Activated T-helper 1 cell treated with anti-CD3 and anti-CD28 coated beads, Interleukin-12 subunit alpha, Interleukin-12 subunit beta, Interleukin-2, Interleukin-4 antibody, amounts not matched to agents 30 ng/mL and 10 ng/mL and 1 ng/mL, durations not matched to agents 14 hours and 24 hours and 36 hours (primary cell): ENCODE measurements at regions not wholly inside any gene's neighbourhood (a gene's known extent, or its start where the extent isn't known, plus 50 kb on each side); places are given as distances from the start of the nearest gene placed in this dataset.
"Not testable (repeated sequence)": the region's sequence is repeated elsewhere in the genome, so short reads cannot be mapped to it uniquely, and the experiment has no call there.

Experiments used
- DNase-seq: peaks from one replicate; pipeline ENCODE4 v3.0.0; 2021; ENCODE audit warnings: low spot score
- H3K27ac Mint-ChIP-seq: one replicate; pipeline ENCODE4 v1.8.0; 2021; ENCODE audit warnings: mild to moderate bottlenecking, mixed read lengths
- H3K27me3 Mint-ChIP-seq: one replicate; pipeline ENCODE4 v1.8.0; 2022; ENCODE audit warnings: mild to moderate bottlenecking, moderate library complexity, mixed read lengths; ENCODE audit not compliant: insufficient read depth
- H3K36me3 Mint-ChIP-seq: one replicate; pipeline ENCODE4 v1.8.0; 2021; ENCODE audit warnings: low read depth, mixed read lengths
- H3K4me1 Mint-ChIP-seq: one replicate; pipeline ENCODE4 v1.8.0; 2021; ENCODE audit warnings: low read depth, mixed read lengths
- H3K4me3 Mint-ChIP-seq: one replicate; pipeline ENCODE4 v1.8.0; 2021; ENCODE audit warnings: mild to moderate bottlenecking, moderate library complexity, mixed read lengths
- H3K9me3 Mint-ChIP-seq: one replicate; pipeline ENCODE4 v1.8.0; 2021; ENCODE audit warnings: mixed read lengths
- intact Hi-C: fragments of 100-400 bp; cut with micrococcal nuclease; formaldehyde crosslinking; loops from one replicate; pipeline ENCODE4 v1.15.1; 2024

- no peaks in the 10 kb centered on the region for H3K9me3 Mint-ChIP-seq
- no peaks in the 10 kb centered on the region for H3K4me1 Mint-ChIP-seq
- H3K27ac Mint-ChIP-seq, result no peak overlapping the region
- no peak overlapping the region for H3K4me3 Mint-ChIP-seq
- intact Hi-C loops, result no loop called here
- no peak for DNase-seq
- no peaks in the 10 kb centered on the region for H3K36me3 Mint-ChIP-seq
- H3K27me3 Mint-ChIP-seq, result no peaks in the 10 kb centered on the region
Measured at GRCh38 chrX:40912166-40912565, 173.1 kb upstream of the USP9X start.

GRCh38 chrX:40912576-40912975 is 172.7 kb upstream of the USP9X start:
- no peaks in the 10 kb centered on the region for H3K27me3 Mint-ChIP-seq
- no peak overlapping the region for H3K27ac Mint-ChIP-seq
- H3K4me1 Mint-ChIP-seq, result no peaks in the 10 kb centered on the region
- H3K36me3 Mint-ChIP-seq, result no peaks in the 10 kb centered on the region
- intact Hi-C loops, result no loop called here
- no peaks in the 10 kb centered on the region for H3K9me3 Mint-ChIP-seq
- H3K4me3 Mint-ChIP-seq, result no peak overlapping the region
- DNase-seq, result no peak

GRCh38 chrX:40920351-40920750 is 164.9 kb upstream of the USP9X start:
- no peaks in the 10 kb centered on the region for H3K4me1 Mint-ChIP-seq
- intact Hi-C loops, result no loop called here
- no peak overlapping the region for H3K27ac Mint-ChIP-seq
- no peak for DNase-seq
- peaks cover 9% of the 10 kb centered on the region for H3K9me3 Mint-ChIP-seq
- H3K4me3 Mint-ChIP-seq, result no peak overlapping the region
- H3K36me3 Mint-ChIP-seq, result no peaks in the 10 kb centered on the region
- H3K27me3 Mint-ChIP-seq, result peaks cover 1% of the 10 kb centered on the region

- Mint-ChIP-seq H3K27me3 (peaks cover 1% of the 10 kb centered on the region), H3K9me3 (peaks cover 10% of the 10 kb centered on the region), H3K36me3 (no peaks in the 10 kb centered on the region), H3K27ac (no peak overlapping the region), H3K4me1 (no peaks in the 10 kb centered on the region), H3K4me3 (no peak overlapping the region)
- intact Hi-C loops, result no loop called here
- no peak for DNase-seq
Measured at GRCh38 chrX:40922307-40922706, 162.9 kb upstream of the USP9X start.

GRCh38 chrX:40926739-40927427 is 158.4 kb upstream of the USP9X start:
- DNase-seq, H3K27ac Mint-ChIP-seq, H3K27me3 Mint-ChIP-seq, intact Hi-C loops, H3K36me3 Mint-ChIP-seq, H3K4me1 Mint-ChIP-seq, H3K4me3 Mint-ChIP-seq: not testable (repeated sequence)
- peaks cover 22% of the 10 kb centered on the region for H3K9me3 Mint-ChIP-seq

- peaks cover 4% of the 10 kb centered on the region for H3K4me1 Mint-ChIP-seq
- intact Hi-C loops, result no loop called here
- no peaks in the 10 kb centered on the region for H3K36me3 Mint-ChIP-seq
- H3K9me3 Mint-ChIP-seq, result peaks cover 20% of the 10 kb centered on the region
- H3K27me3 Mint-ChIP-seq, result peaks cover 1% of the 10 kb centered on the region
- no peak overlapping the region for H3K27ac Mint-ChIP-seq
- DNase-seq, result no peak
- H3K4me3 Mint-ChIP-seq, result no peak overlapping the region
Measured at GRCh38 chrX:40928076-40928475, 157.2 kb upstream of the USP9X start.

GRCh38 chrX:40931921-40932320 is 153.3 kb upstream of the USP9X start:
- H3K27ac Mint-ChIP-seq, result peak overlapping the region; percentile 71
- intact Hi-C loops, result loop anchor here (5.0 kb wide), 1 partner anchor 80 kb away; no protein-coding TSS in a partner anchor
- no peak for DNase-seq
- H3K4me3 Mint-ChIP-seq, result no peak overlapping the region
- no peaks in the 10 kb centered on the region for H3K36me3 Mint-ChIP-seq
- H3K27me3 Mint-ChIP-seq, result peaks cover 1% of the 10 kb centered on the region
- H3K9me3 Mint-ChIP-seq, result peaks cover 20% of the 10 kb centered on the region
- H3K4me1 Mint-ChIP-seq, result peaks cover 15% of the 10 kb centered on the region

- H3K4me3 Mint-ChIP-seq, result peak overlapping the region; percentile 67
- peaks cover 15% of the 10 kb centered on the region for H3K4me1 Mint-ChIP-seq
- H3K27me3 Mint-ChIP-seq, result peaks cover 1% of the 10 kb centered on the region
- intact Hi-C loops, result loop anchor here (1.0 to 5.0 kb wide), 5 partner anchors 20 to 198 kb away; partner anchors contain the start of gene MED14
- H3K36me3 Mint-ChIP-seq, result no peaks in the 10 kb centered on the region
- peak overlapping the region; percentile 95 for H3K27ac Mint-ChIP-seq
- peaks cover 10% of the 10 kb centered on the region for H3K9me3 Mint-ChIP-seq
- peak; percentile 2 for DNase-seq
Measured at GRCh38 chrX:40933132-40933705, 152.0 kb upstream of the USP9X start.

GRCh38 chrX:40933706-40934425 is 151.4 kb upstream of the USP9X start:
- Mint-ChIP-seq H3K4me3 (peak overlapping the region; percentile 67), H3K27me3 (peaks cover 1% of the 10 kb centered on the region), H3K4me1 (peaks cover 15% of the 10 kb centered on the region), H3K9me3 (peaks cover 3% of the 10 kb centered on the region), H3K27ac (peak overlapping the region; percentile 95), H3K36me3 (no peaks in the 10 kb centered on the region)
- intact Hi-C loops, result loop anchor here (1.0 to 5.0 kb wide), 5 partner anchors 19 to 199 kb away; partner anchors contain the start of gene MED14
- no peak for DNase-seq

GRCh38 chrX:40936827-40937226 is 148.4 kb upstream of the USP9X start:
- H3K27me3 Mint-ChIP-seq, result no peaks in the 10 kb centered on the region
- H3K36me3 Mint-ChIP-seq, result no peaks in the 10 kb centered on the region
- peaks cover 15% of the 10 kb centered on the region for H3K4me1 Mint-ChIP-seq
- DNase-seq, result no peak
- no peak overlapping the region for H3K4me3 Mint-ChIP-seq
- intact Hi-C loops, result no loop called here
- H3K9me3 Mint-ChIP-seq, result no peaks in the 10 kb centered on the region
- no peak overlapping the region for H3K27ac Mint-ChIP-seq

GRCh38 chrX:40938423-40938822 is 146.8 kb upstream of the USP9X start:
- H3K27me3 Mint-ChIP-seq, result no peaks in the 10 kb centered on the region
- H3K4me3 Mint-ChIP-seq, result no peak overlapping the region
- H3K9me3 Mint-ChIP-seq, result no peaks in the 10 kb centered on the region
- intact Hi-C loops, result no loop called here
- no peaks in the 10 kb centered on the region for H3K36me3 Mint-ChIP-seq
- no peak for DNase-seq
- peaks cover 7% of the 10 kb centered on the region for H3K4me1 Mint-ChIP-seq
- no peak overlapping the region for H3K27ac Mint-ChIP-seq

GRCh38 chrX:40943093-40943641 is 142.1 kb upstream of the USP9X start:
- DNase-seq, result no peak
- no peak overlapping the region for H3K4me3 Mint-ChIP-seq
- no peaks in the 10 kb centered on the region for H3K9me3 Mint-ChIP-seq
- no peak overlapping the region for H3K27ac Mint-ChIP-seq
- H3K4me1 Mint-ChIP-seq, result no peaks in the 10 kb centered on the region
- no peaks in the 10 kb centered on the region for H3K27me3 Mint-ChIP-seq
- no peaks in the 10 kb centered on the region for H3K36me3 Mint-ChIP-seq
- intact Hi-C loops, result no loop called here

- DNase-seq, result no peak
- Mint-ChIP-seq H3K36me3 (no peaks in the 10 kb centered on the region), H3K27ac (no peak overlapping the region), H3K9me3 (no peaks in the 10 kb centered on the region), H3K4me3 (no peak overlapping the region), H3K4me1 (no peaks in the 10 kb centered on the region), H3K27me3 (no peaks in the 10 kb centered on the region)
- intact Hi-C loops, result no loop called here
Measured at GRCh38 chrX:40945361-40945713, 139.9 kb upstream of the USP9X start.
